SK-N-SH treated with all-trans-retinoic acid at 6 μM for 48 hours (cell line): ENCODE measurements at regions not wholly inside any gene's neighbourhood (a gene's known extent, or its start where the extent isn't known, plus 50 kb on each side); places are given as distances from the start of the nearest gene placed in this dataset.

Source experiments
- ARNTL ChIP-seq: fragments of 450-650 bp; formaldehyde crosslinking; IDR thresholded peaks from 2 replicates; pipeline ENCODE4 v1.5.0; 2020; ENCODE audit warnings: low read depth, mild to moderate bottlenecking, moderate library complexity, borderline replicate concordance
- BACH2 ChIP-seq: fragments of 250-450 bp; sonication (Bioruptor Pico); IDR thresholded peaks from 2 replicates; pipeline ENCODE4 v1.9.0; 2021; ENCODE audit warnings: mild to moderate bottlenecking, borderline replicate concordance
- ESRRG ChIP-seq: fragments of 250-450 bp; sonication (Bioruptor Pico); IDR thresholded peaks from 2 replicates; pipeline ENCODE4 v1.6.1; 2021; ENCODE audit warnings: mild to moderate bottlenecking
- GLIS3 ChIP-seq: fragments of 250-450 bp; sonication (Bioruptor Pico); IDR thresholded peaks from 2 replicates; pipeline ENCODE4 v1.5.0; 2020; ENCODE audit warnings: mild to moderate bottlenecking, moderate library complexity
- RARB ChIP-seq: fragments of 250-450 bp; sonication (Bioruptor Pico); IDR thresholded peaks from 2 replicates; pipeline ENCODE4 v1.8.0; 2021; ENCODE audit warnings: mild to moderate bottlenecking, moderate library complexity
- SNAI2 ChIP-seq: fragments of 250-450 bp; sonication (Bioruptor Pico); IDR thresholded peaks from 2 replicates; pipeline ENCODE4 v1.5.0; 2020; ENCODE audit warnings: mild to moderate bottlenecking, moderate library complexity
- TOX ChIP-seq: fragments of 250-450 bp; sonication (Bioruptor Pico); IDR thresholded peaks from 2 replicates; pipeline ENCODE4 v1.8.0; 2021; ENCODE audit warnings: mild to moderate bottlenecking, moderate library complexity, borderline replicate concordance
- ZFP3 ChIP-seq: fragments of 250-450 bp; sonication (Bioruptor Pico); IDR thresholded peaks from 2 replicates; pipeline ENCODE4 v1.5.0; 2020; ENCODE audit warnings: mild to moderate bottlenecking, moderate library complexity
- ZFP30 ChIP-seq: fragments of 450-650 bp; formaldehyde crosslinking; IDR thresholded peaks from 2 replicates; pipeline ENCODE4 v1.5.0; 2022; ENCODE audit warnings: mild to moderate bottlenecking, moderate library complexity
- TF ChIP-seq, protein P1 (sequence below): fragments of 250-450 bp; sonication (Bioruptor Pico); IDR thresholded peaks from 2 replicates; pipeline ENCODE4 v1.8.0; 2020; ENCODE audit warnings: mild to moderate bottlenecking, moderate library complexity, borderline replicate concordance
- TF ChIP-seq, protein P2 (sequence below): fragments of 250-450 bp; sonication (Bioruptor Pico); IDR thresholded peaks from 2 replicates; pipeline ENCODE4 v1.5.1; 2020; ENCODE audit warnings: low read depth, mild to moderate bottlenecking, moderate library complexity
- TF ChIP-seq, protein P3 (sequence below): fragments of 250-450 bp; sonication (Bioruptor Pico); IDR thresholded peaks from 2 replicates; pipeline ENCODE4 v1.8.0; 2021; ENCODE audit warnings: low read depth, mild to moderate bottlenecking, moderate library complexity, borderline replicate concordance

DNA sequence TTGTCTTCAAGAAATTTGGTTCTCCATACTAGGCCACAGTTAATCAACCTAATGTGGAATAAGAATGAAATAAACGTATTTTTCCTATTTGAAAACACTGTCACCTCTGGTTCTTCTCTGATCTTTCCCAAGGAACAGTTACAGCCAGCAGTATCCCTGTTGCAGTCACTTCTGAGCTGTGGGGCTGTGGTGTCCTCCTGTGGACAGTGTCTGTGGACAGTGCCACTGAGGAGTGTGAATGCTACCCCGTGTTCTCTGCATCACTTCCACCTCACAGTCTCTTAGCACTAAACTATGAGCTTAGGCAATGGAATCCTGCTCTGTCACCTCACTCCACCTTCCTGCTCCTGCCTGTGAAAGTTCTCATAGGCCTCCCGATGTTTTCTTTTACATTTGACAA, 817.5 kb downstream of the VGLL3 start:
- TF ChIP-seq RARB, result no peak
- TF ChIP-seq, protein P1, sequence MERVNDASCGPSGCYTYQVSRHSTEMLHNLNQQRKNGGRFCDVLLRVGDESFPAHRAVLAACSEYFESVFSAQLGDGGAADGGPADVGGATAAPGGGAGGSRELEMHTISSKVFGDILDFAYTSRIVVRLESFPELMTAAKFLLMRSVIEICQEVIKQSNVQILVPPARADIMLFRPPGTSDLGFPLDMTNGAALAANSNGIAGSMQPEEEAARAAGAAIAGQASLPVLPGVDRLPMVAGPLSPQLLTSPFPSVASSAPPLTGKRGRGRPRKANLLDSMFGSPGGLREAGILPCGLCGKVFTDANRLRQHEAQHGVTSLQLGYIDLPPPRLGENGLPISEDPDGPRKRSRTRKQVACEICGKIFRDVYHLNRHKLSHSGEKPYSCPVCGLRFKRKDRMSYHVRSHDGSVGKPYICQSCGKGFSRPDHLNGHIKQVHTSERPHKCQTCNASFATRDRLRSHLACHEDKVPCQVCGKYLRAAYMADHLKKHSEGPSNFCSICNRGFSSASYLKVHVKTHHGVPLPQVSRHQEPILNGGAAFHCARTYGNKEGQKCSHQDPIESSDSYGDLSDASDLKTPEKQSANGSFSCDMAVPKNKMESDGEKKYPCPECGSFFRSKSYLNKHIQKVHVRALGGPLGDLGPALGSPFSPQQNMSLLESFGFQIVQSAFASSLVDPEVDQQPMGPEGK (CRISPR knock-in tag), result no peak
- no peak for TF ChIP-seq BACH2 (CRISPR knock-in tag)
- no peak for TF ChIP-seq ZFP30
- no peak for TF ChIP-seq SNAI2
- no peak for TF ChIP-seq GLIS3 (CRISPR knock-in tag)
- TF ChIP-seq TOX, result no peak
- TF ChIP-seq ARNTL (CRISPR knock-in tag), result no peak
- TF ChIP-seq, protein P2, sequence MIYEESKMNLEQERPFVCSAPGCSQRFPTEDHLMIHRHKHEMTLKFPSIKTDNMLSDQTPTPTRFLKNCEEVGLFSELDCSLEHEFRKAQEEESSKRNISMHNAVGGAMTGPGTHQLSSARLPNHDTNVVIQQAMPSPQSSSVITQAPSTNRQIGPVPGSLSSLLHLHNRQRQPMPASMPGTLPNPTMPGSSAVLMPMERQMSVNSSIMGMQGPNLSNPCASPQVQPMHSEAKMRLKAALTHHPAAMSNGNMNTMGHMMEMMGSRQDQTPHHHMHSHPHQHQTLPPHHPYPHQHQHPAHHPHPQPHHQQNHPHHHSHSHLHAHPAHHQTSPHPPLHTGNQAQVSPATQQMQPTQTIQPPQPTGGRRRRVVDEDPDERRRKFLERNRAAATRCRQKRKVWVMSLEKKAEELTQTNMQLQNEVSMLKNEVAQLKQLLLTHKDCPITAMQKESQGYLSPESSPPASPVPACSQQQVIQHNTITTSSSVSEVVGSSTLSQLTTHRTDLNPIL (CRISPR knock-in tag), result no peak
- TF ChIP-seq ZFP3, result no peak
- TF ChIP-seq, protein P3, sequence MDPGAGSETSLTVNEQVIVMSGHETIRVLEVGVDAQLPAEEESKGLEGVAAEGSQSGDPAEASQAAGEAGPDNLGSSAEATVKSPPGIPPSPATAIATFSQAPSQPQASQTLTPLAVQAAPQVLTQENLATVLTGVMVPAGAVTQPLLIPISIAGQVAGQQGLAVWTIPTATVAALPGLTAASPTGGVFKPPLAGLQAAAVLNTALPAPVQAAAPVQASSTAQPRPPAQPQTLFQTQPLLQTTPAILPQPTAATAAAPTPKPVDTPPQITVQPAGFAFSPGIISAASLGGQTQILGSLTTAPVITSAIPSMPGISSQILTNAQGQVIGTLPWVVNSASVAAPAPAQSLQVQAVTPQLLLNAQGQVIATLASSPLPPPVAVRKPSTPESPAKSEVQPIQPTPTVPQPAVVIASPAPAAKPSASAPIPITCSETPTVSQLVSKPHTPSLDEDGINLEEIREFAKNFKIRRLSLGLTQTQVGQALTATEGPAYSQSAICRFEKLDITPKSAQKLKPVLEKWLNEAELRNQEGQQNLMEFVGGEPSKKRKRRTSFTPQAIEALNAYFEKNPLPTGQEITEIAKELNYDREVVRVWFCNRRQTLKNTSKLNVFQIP (CRISPR knock-in tag), result no peak
- no peak for TF ChIP-seq ESRRG (CRISPR knock-in tag)
